ENCODE measurements at regions not wholly inside any gene's neighbourhood (a gene's known extent, or its start where the extent isn't known, plus 50 kb on each side); places are given as distances from the start of the nearest gene placed in this dataset.
"Not testable (repeated sequence)": the region's sequence is repeated elsewhere in the genome, so short reads cannot be mapped to it uniquely, and the experiment has no call there.

- H3K4me3 Mint-ChIP-seq = no peak overlapping the region
- H3K9me3 Mint-ChIP-seq = no peaks in the 10 kb centered on the region
- H3K4me1 Mint-ChIP-seq = no peaks in the 10 kb centered on the region
- no peak overlapping the region for H3K27ac Mint-ChIP-seq
- no peak for ATAC-seq (replicated peaks)
- no peaks in the 10 kb centered on the region for H3K36me3 Mint-ChIP-seq
- no peak for DNase-seq
- peaks cover 5% of the 10 kb centered on the region in 2 donors for H3K27me3 Mint-ChIP-seq
Observed at GRCh38 chr4:13989501-13989900, 362.0 kb upstream of the BOD1L1 start.

DNA sequence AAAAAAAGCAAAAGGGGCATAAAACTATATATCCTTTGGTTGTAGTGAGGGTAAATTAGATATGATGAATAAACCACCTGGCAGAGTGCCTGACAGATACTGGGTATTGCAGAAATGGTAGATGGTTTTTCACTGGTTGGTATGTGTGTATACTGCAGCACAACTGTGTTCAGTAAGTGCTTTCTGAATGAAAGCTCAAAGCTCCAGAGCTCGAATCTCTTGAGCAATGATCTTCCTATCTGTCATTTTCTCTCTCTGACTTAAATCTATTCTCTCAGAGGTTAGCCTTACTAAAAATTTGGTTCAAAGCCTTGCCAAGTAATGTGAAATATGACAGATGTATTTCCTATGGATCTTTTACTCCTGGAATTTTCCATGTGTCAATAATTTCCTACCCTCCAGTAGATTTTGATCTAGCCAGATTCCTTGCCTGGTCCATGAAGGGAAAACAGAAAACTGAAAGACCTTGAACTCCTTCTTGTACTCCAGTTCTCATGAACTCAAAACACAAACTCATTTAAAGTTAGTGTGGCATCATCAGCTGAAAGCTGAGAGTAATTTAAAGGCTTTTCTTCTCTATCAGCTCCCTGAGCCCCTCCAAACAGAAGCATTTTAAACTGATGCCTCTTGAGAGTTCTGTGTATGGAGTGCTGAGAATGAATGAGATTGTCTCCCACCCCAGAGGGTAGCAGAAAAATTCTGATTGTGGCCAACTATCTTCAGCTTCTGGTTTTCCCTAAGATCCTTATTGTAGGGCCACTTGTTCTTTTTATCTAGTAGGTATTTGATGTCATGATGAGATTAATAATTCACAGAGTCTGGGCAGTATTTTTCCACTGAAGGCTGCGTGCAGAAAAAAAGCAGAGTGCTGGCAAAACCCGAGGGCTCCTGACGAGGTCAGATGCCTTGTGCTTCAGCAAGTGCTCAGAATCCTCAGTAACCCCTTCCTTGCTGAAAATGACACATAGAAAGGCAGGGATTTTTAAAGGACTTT lies 363.4 kb upstream of the BOD1L1 start:
- Mint-ChIP-seq H3K36me3 (no peaks in the 10 kb centered on the region), H3K4me1 (no peaks in the 10 kb centered on the region), H3K27me3 (peaks cover 5% of the 10 kb centered on the region in 2 donors), H3K9me3 (no peaks in the 10 kb centered on the region), H3K4me3 (no peak overlapping the region), H3K27ac (no peak overlapping the region)
- no peak for ATAC-seq (replicated peaks)
- DNase-seq = no peak

DNA sequence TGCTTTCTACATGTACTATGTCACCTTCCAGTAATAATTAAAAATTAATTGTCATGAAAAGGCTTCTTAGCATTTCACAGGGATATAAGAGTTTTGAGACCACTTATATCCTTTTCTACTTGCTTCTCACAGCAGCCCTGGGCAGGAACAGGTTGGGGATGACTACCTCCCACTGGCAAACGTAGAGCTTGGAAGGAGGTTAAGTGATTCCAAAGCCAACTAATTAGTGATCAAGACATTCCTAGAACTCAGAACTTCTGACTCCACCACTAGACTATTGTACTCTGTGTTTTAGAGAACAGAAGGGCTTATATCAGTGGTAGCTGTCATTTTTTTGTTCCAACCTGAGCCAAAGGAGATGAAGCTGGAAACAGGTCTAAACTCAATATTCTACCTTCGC lies 364.5 kb upstream of the BOD1L1 start:
- ATAC-seq (replicated peaks) (no peak), DNase-seq (no peak)
- Mint-ChIP-seq H3K27ac (no peak overlapping the region), H3K9me3 (no peaks in the 10 kb centered on the region), H3K27me3 (peaks cover 5% of the 10 kb centered on the region in 2 donors), H3K4me3 (no peak overlapping the region), H3K4me1 (no peaks in the 10 kb centered on the region), H3K36me3 (no peaks in the 10 kb centered on the region)

DNA sequence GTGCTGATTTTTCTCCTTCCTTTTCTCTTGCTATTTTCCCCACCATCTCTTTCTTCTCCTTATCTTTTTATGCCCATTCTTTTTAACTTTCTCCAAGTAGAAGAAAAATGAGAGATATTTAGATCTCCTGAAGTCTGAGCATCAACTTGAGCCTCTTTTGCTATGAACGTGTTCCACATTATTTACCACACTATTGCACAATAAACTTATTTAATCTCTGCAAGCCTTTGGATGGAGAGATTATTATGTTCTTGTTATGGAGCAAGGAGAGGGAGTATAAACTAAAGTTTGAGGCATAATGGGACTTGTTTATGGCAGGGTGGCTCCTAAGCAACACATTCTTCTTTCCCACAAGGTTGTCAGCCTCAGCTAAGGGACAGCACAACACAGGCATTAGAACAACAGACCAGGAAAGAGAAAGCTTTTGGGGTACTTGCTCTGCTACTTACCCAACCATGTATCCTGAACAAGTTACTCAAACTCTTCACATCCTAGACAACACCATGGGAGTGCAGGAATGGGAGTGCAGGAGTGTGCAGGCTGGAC lies 365.5 kb upstream of the BOD1L1 start:
- no peak for ATAC-seq (replicated peaks)
- no peak overlapping the region for H3K27ac Mint-ChIP-seq

GRCh38 chr4:13994016-13994415 lies 366.5 kb upstream of the BOD1L1 start:
- H3K27ac Mint-ChIP-seq = no peak overlapping the region

More for the DNA sequence above, 365.5 kb upstream of the BOD1L1 start:
- no peaks in the 10 kb centered on the region for H3K36me3 Mint-ChIP-seq
- no peaks in the 10 kb centered on the region for H3K4me1 Mint-ChIP-seq
- no peak overlapping the region for H3K4me3 Mint-ChIP-seq
- peaks cover 0 to 2% of the 10 kb centered on the region in 2 donors for H3K9me3 Mint-ChIP-seq
- DNase-seq = no peak
- peaks cover 5% of the 10 kb centered on the region in 2 donors for H3K27me3 Mint-ChIP-seq

DNA sequence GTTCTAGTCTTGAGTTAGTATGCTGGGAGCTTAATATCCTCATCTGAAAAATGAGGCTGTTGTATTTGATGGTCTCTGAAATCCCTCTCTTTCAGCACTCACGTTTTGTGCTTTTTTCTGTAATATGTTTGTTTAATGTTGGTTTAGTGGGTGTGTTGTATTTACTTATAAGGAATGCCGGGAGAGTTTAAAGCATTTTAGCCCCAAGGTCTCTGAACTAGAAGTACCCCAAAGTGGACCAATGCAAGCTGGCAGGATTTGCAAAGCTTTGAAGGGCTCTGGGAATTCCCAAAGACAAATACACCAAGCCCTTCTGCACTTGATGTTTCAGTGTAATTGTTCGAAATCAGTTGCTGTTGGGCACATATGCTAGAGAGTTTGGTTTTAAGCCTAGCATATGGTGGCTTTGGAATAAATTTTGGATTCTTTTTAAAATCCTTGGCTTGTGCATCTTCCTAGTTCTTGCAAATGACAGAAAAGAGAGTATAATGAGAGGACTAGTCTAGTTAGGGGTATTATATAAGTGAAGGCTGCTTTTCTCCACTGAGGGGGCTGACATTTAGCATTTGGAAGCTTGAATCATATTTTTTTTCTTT lies 371.4 kb upstream of the BOD1L1 start:
- peaks cover 9 to 10% of the 10 kb centered on the region in 2 donors for H3K27me3 Mint-ChIP-seq
- peaks cover 21 to 25% of the 10 kb centered on the region in 2 donors for H3K9me3 Mint-ChIP-seq
- ATAC-seq (replicated peaks) (no peak), DNase-seq (no peak)
- H3K36me3 Mint-ChIP-seq = peaks cover 10 to 13% of the 10 kb centered on the region in 2 donors
- no peak overlapping the region for H3K4me3 Mint-ChIP-seq
- no peak overlapping the region for H3K27ac Mint-ChIP-seq
- no peaks in the 10 kb centered on the region for H3K4me1 Mint-ChIP-seq

More at GRCh38 chr4:13994016-13994415, 366.5 kb upstream of the BOD1L1 start:
- H3K9me3 Mint-ChIP-seq = peaks cover 0 to 2% of the 10 kb centered on the region in 2 donors
- no peak for ATAC-seq (replicated peaks)
- H3K27me3 Mint-ChIP-seq = peaks cover 5% of the 10 kb centered on the region in 2 donors
- H3K4me1 Mint-ChIP-seq = no peaks in the 10 kb centered on the region
- no peaks in the 10 kb centered on the region for H3K36me3 Mint-ChIP-seq
- DNase-seq = no peak
- no peak overlapping the region for H3K4me3 Mint-ChIP-seq

GRCh38 chr4:14000091-14000814 lies 372.7 kb upstream of the BOD1L1 start:
- no peak for DNase-seq
- H3K4me1 Mint-ChIP-seq = no peaks in the 10 kb centered on the region
- no peak overlapping the region for H3K27ac Mint-ChIP-seq
- H3K27me3 Mint-ChIP-seq = peaks cover 5 to 9% of the 10 kb centered on the region in 2 donors
- H3K4me3 Mint-ChIP-seq = no peak overlapping the region
- no peak for ATAC-seq (replicated peaks)
- H3K9me3 Mint-ChIP-seq = peaks cover 21 to 25% of the 10 kb centered on the region in 2 donors
- H3K36me3 Mint-ChIP-seq = peaks cover 10 to 13% of the 10 kb centered on the region in 2 donors

GRCh38 chr4:14002331-14002730 lies 374.8 kb upstream of the BOD1L1 start:
- H3K36me3 Mint-ChIP-seq = peaks cover 10 to 13% of the 10 kb centered on the region in 2 donors
- H3K9me3 Mint-ChIP-seq = peaks cover 21 to 23% of the 10 kb centered on the region in 2 donors
- H3K27me3 Mint-ChIP-seq; DNase-seq; H3K4me1 Mint-ChIP-seq; ATAC-seq (replicated peaks); H3K27ac Mint-ChIP-seq; H3K4me3 Mint-ChIP-seq: not testable (repeated sequence)

GRCh38 chr4:14008494-14008893 lies 381.0 kb upstream of the BOD1L1 start:
- Mint-ChIP-seq H3K27me3 (no peaks in the 10 kb centered on the region), H3K4me3 (no peak overlapping the region), H3K4me1 (peaks cover 0 to 5% of the 10 kb centered on the region in 2 donors), H3K27ac (no peak overlapping the region), H3K36me3 (peaks cover 0 to 3% of the 10 kb centered on the region in 2 donors), H3K9me3 (peaks cover 4% of the 10 kb centered on the region in 2 donors)
- ATAC-seq (replicated peaks) (peak; percentile 94 to 96), DNase-seq (no peak)

DNA sequence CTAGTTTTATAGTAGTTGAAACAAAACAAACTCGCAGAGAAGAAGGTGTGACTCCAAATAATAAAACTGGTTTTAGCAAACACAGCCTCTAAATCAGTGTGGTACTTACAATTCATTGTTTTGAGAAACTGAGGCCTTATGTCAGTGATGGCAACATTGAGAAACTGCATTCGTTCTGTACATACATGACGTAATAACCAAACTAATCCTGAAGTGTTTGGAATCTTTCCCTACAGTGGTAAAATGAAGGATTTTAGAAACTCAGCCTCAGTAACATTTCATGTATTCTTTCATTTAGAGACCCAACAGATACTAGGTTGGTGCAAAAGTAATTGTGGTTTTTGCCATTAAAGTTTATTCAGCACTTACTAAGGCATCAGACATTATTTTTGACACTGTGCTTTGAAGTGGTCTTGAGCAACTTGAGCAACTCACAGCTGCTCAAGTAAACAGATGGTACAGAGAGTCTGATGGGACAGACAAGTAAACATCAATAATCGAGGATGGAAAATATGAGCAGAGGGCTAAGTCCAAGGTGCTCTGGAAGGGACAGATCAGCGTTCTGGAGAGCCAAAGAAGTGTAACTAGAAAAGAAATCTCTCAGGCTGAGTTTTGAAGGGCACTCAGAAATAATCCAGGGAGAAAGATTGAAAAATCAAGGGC lies 390.8 kb upstream of the BOD1L1 start:
- H3K4me3 Mint-ChIP-seq = no peak overlapping the region
- no peak for ATAC-seq (replicated peaks)
- H3K36me3 Mint-ChIP-seq = peaks cover 3% of the 10 kb centered on the region in 2 donors
- peaks cover 0 to 2% of the 10 kb centered on the region in 2 donors for H3K4me1 Mint-ChIP-seq
- peaks cover 5 to 10% of the 10 kb centered on the region in 2 donors for H3K9me3 Mint-ChIP-seq
- H3K27me3 Mint-ChIP-seq = peaks cover 0 to 6% of the 10 kb centered on the region in 2 donors
- DNase-seq = no peak
- no peak overlapping the region for H3K27ac Mint-ChIP-seq

- H3K4me1 Mint-ChIP-seq = peaks cover 2 to 6% of the 10 kb centered on the region in 2 donors
- ATAC-seq (replicated peaks) = no peak
- H3K27ac Mint-ChIP-seq = no peak overlapping the region
- no peak overlapping the region for H3K4me3 Mint-ChIP-seq
- H3K36me3 Mint-ChIP-seq = no peaks in the 10 kb centered on the region
- H3K27me3 Mint-ChIP-seq = peaks cover 0 to 6% of the 10 kb centered on the region in 2 donors
- DNase-seq = no peak
- no peaks in the 10 kb centered on the region for H3K9me3 Mint-ChIP-seq
Observed at GRCh38 chr4:14022456-14022855, 394.9 kb upstream of the BOD1L1 start.

GRCh38 chr4:14023036-14023435 lies 395.5 kb upstream of the BOD1L1 start:
- no peak for ATAC-seq (replicated peaks)

GRCh38 chr4:14023896-14024295 lies 396.4 kb upstream of the BOD1L1 start:
- H3K27ac Mint-ChIP-seq = no peak overlapping the region
- peaks cover 5 to 6% of the 10 kb centered on the region in 2 donors for H3K27me3 Mint-ChIP-seq
- peaks cover 2 to 6% of the 10 kb centered on the region in 2 donors for H3K4me1 Mint-ChIP-seq
- H3K36me3 Mint-ChIP-seq = no peaks in the 10 kb centered on the region
- no peaks in the 10 kb centered on the region for H3K9me3 Mint-ChIP-seq
- DNase-seq = no peak
- H3K4me3 Mint-ChIP-seq = no peak overlapping the region
- ATAC-seq (replicated peaks) = no peak

More at GRCh38 chr4:14023036-14023435, 395.5 kb upstream of the BOD1L1 start:
- Mint-ChIP-seq H3K36me3 (no peaks in the 10 kb centered on the region), H3K4me1 (peaks cover 2 to 6% of the 10 kb centered on the region in 2 donors), H3K9me3 (no peaks in the 10 kb centered on the region), H3K27me3 (peaks cover under 1 to 6% of the 10 kb centered on the region in 2 donors), H3K4me3 (no peak overlapping the region), H3K27ac (no peak overlapping the region)
- DNase-seq = no peak

Data from stimulated activated naive B cell treated with anti-CD40 and anti-IgM and Interleukin-4, amounts not matched to agents 10 μg/mL and 1 μg/mL and 100 μg/mL, for 72 hours (primary cell).